Mammary epithelial cell (primary cell): ENCODE measurements at regions not wholly inside any gene's neighbourhood (a gene's known extent, or its start where the extent isn't known, plus 50 kb on each side); places are given as distances from the start of the nearest gene placed in this dataset.

Experiments used
- CTCF ChIP-seq, 2 donors: IDR thresholded peaks in 1 of 2; conservative IDR thresholded peaks in 1 of 2; 2 replicates each; pipeline ENCODE4 v1.5.1; 2011 to 2012; ENCODE audit warnings: inconsistent platforms in 2 of 2, low read length in 2 of 2, mild to moderate bottlenecking in 2 of 2, control low read depth in 1 of 2, low read depth in 1 of 2; ENCODE audit not compliant: insufficient read depth in 1 of 2; ENCODE audit errors: extremely low read depth in 1 of 2
- EZH2 ChIP-seq: IDR thresholded peaks from 2 replicates; pipeline ENCODE4 v1.6.1; 2012; ENCODE audit warnings: low read length, inconsistent platforms, borderline replicate concordance

GRCh38 chr5:77921094-77921768 is 145.1 kb upstream of the TBCA start:
- TF ChIP-seq CTCF (conservative IDR thresholded peaks at IDR 0.05 in 1 of 2, IDR thresholded peaks at IDR 0.05 in 1 of 2; ENCODE audit: extremely low read depth in 1 of 2, insufficient read depth in 1 of 2, low read depth in 1 of 2, low read length in 2 of 2): no peak
- TF ChIP-seq EZH2: no peak
